ENCODE measurements at regions not wholly inside any gene's neighbourhood (a gene's known extent, or its start where the extent isn't known, plus 50 kb on each side); places are given as distances from the start of the nearest gene placed in this dataset.

GRCh38 chr17:72590382-72590781, 469.6 kb downstream of the SOX9 start:
- Histone ChIP-seq H3K36me3 (no peaks in the 10 kb centered on the region), H3K9me3 (no peaks in the 10 kb centered on the region), H3K27me3 (no peaks in the 10 kb centered on the region), H3K4me3 (ENCODE audit: low read depth, low read length) (peak overlapping the region; percentile 94), H3K4me1 (peaks cover 7% of the 10 kb centered on the region)
- no peak for TF ChIP-seq CTCF (IDR thresholded peaks at IDR 0.05; ENCODE audit: low read depth, low read length)
- DNase-seq, result no peak

- no peaks in the 10 kb centered on the region for H3K36me3 ChIP-seq
- TF ChIP-seq CTCF (IDR thresholded peaks at IDR 0.05; ENCODE audit: low read depth, low read length), result no peak
- peaks cover 7% of the 10 kb centered on the region for H3K4me1 ChIP-seq
- DNase-seq, result no peak
- no peaks in the 10 kb centered on the region for H3K9me3 ChIP-seq
- no peaks in the 10 kb centered on the region for H3K27me3 ChIP-seq
- H3K4me3 ChIP-seq (ENCODE audit: low read depth, low read length), result peak overlapping the region; percentile 94
These were observed 470.1 kb downstream of the SOX9 start for GRCh38 chr17:72590882-72591281.

- DNase-seq, result peak; percentile 50
- H3K36me3 ChIP-seq, result no peaks in the 10 kb centered on the region
- H3K9me3 ChIP-seq, result no peaks in the 10 kb centered on the region
- TF ChIP-seq CTCF (IDR thresholded peaks at IDR 0.05; ENCODE audit: low read depth, low read length), result no peak
- peak overlapping the region; percentile 94 for H3K4me3 ChIP-seq (ENCODE audit: low read depth, low read length)
- no peaks in the 10 kb centered on the region for H3K27me3 ChIP-seq
- H3K4me1 ChIP-seq, result peaks cover 7% of the 10 kb centered on the region
These were observed 470.7 kb downstream of the SOX9 start for GRCh38 chr17:72591289-72592241.

GRCh38 chr17:72592242-72592966, 471.6 kb downstream of the SOX9 start:
- peak; percentile 92 for DNase-seq
- peaks cover 7% of the 10 kb centered on the region for H3K4me1 ChIP-seq
- H3K9me3 ChIP-seq, result no peaks in the 10 kb centered on the region
- peak overlapping the region; percentile 94 for H3K4me3 ChIP-seq (ENCODE audit: low read depth, low read length)
- no peak for TF ChIP-seq CTCF (IDR thresholded peaks at IDR 0.05; ENCODE audit: low read depth, low read length)
- no peaks in the 10 kb centered on the region for H3K36me3 ChIP-seq
- H3K27me3 ChIP-seq, result no peaks in the 10 kb centered on the region

- no peaks in the 10 kb centered on the region for H3K27me3 ChIP-seq
- no peak for DNase-seq
- no peaks in the 10 kb centered on the region for H3K9me3 ChIP-seq
- no peak for TF ChIP-seq CTCF (IDR thresholded peaks at IDR 0.05; ENCODE audit: low read depth, low read length)
- no peaks in the 10 kb centered on the region for H3K36me3 ChIP-seq
- no peak overlapping the region for H3K4me3 ChIP-seq (ENCODE audit: low read depth, low read length)
- H3K4me1 ChIP-seq, result peaks cover 5% of the 10 kb centered on the region
These were observed 472.1 kb downstream of the SOX9 start for GRCh38 chr17:72592967-72593325.

GRCh38 chr17:72594248-72594647, 473.4 kb downstream of the SOX9 start:
- H3K36me3 ChIP-seq, result no peaks in the 10 kb centered on the region
- no peak overlapping the region for H3K4me3 ChIP-seq (ENCODE audit: low read depth, low read length)
- H3K27me3 ChIP-seq, result no peaks in the 10 kb centered on the region
- no peak for DNase-seq
- no peaks in the 10 kb centered on the region for H3K9me3 ChIP-seq
- H3K4me1 ChIP-seq, result no peaks in the 10 kb centered on the region
- peak; percentile 16; the same call in 1 of the 2 replicates for TF ChIP-seq CTCF (IDR thresholded peaks at IDR 0.05; ENCODE audit: low read depth, low read length)

Data from BE2C (cell line).